ENCODE measurements at regions not wholly inside any gene's neighbourhood (a gene's known extent, or its start where the extent isn't known, plus 50 kb on each side); places are given as distances from the start of the nearest gene placed in this dataset.
A peak's percentile ranks its signal among the peaks of the same experiment; 100 is the strongest.
"Not testable (repeated sequence)": the region's sequence is repeated elsewhere in the genome, so short reads cannot be mapped to it uniquely, and the experiment has no call there.

DNA sequence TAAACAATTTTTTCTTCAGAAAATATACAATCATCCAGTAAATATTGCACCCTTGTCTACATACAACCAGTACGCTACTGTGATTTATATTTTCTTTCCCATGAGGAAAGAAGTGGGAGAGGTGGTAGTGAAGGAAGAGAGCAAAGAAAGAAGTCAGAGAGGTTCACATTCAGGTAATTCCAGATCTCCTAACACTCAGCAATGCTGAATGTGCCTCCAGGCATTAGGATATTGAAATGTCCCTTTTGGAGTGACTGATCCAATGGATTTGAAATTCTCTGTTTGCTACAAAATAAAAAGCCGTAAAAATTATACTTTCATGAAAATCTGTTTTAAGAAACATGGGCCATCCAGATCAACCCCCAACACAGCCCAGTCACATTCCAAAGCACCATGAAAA is 211.9 kb upstream of the NR3C2 start:
- Mint-ChIP-seq H3K4me1 (peaks cover 5% of the 10 kb centered on the region), H3K9me3 (no peaks in the 10 kb centered on the region), H3K36me3 (ENCODE audit: low read depth) (no peaks in the 10 kb centered on the region), H3K4me3 (no peak overlapping the region), H3K27me3 (ENCODE audit: low read depth, poor library complexity) (no peaks in the 10 kb centered on the region), H3K27ac (no peak overlapping the region)
- TF ChIP-seq, protein P1, sequence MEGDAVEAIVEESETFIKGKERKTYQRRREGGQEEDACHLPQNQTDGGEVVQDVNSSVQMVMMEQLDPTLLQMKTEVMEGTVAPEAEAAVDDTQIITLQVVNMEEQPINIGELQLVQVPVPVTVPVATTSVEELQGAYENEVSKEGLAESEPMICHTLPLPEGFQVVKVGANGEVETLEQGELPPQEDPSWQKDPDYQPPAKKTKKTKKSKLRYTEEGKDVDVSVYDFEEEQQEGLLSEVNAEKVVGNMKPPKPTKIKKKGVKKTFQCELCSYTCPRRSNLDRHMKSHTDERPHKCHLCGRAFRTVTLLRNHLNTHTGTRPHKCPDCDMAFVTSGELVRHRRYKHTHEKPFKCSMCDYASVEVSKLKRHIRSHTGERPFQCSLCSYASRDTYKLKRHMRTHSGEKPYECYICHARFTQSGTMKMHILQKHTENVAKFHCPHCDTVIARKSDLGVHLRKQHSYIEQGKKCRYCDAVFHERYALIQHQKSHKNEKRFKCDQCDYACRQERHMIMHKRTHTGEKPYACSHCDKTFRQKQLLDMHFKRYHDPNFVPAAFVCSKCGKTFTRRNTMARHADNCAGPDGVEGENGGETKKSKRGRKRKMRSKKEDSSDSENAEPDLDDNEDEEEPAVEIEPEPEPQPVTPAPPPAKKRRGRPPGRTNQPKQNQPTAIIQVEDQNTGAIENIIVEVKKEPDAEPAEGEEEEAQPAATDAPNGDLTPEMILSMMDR (IDR thresholded peaks at IDR 0.05), result no peak
- DNase-seq, result no peak

DNA sequence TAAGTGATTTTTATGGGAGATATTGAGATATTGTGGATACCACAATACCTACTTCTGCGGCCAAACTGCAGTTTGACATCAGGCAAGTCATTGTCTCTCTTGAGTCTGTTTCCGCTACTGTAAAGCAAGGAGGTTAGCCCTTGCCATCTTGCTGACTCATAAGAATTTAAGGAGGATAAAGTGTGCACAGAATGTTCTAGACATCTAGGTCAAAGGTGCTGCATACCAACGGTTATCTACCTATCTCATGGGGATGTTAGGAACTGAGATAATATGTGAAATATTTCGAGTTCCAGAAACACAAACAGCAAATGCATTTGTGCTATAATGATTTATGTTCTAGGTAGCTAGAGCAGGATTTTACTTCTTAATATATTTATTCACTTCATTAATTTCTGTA is 211.5 kb upstream of the NR3C2 start:
- DNase-seq, result no peak
- Mint-ChIP-seq H3K4me3 (no peak overlapping the region), H3K4me1 (peaks cover 8% of the 10 kb centered on the region), H3K27me3 (ENCODE audit: low read depth, poor library complexity) (no peaks in the 10 kb centered on the region), H3K9me3 (no peaks in the 10 kb centered on the region), H3K27ac (no peak overlapping the region), H3K36me3 (ENCODE audit: low read depth) (no peaks in the 10 kb centered on the region)
- TF ChIP-seq, protein P1 (IDR thresholded peaks at IDR 0.05), result no peak

DNA sequence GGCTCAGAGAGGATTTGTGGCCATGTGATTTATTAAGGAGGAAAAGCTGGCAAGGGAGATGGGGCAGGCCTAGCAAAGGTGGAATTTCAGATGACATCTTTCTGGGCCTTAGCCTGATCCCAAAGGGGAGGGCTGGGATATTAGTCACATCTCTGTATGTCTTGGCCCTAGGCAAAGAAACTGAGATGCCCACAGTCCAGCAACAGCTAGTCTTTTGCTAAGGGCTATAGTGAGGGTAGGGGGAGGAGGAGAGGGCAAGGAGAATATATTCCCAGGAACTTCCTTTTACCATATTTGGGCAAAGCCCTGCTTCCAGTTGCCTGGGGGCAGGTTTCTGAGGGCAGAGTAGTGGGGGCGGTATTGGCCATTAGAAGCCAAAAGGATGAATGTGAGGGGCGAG is 209.8 kb upstream of the NR3C2 start:
- Mint-ChIP-seq H3K27me3 (ENCODE audit: low read depth, poor library complexity) (no peaks in the 10 kb centered on the region), H3K4me3 (no peak overlapping the region), H3K9me3 (no peaks in the 10 kb centered on the region), H3K36me3 (ENCODE audit: low read depth) (no peaks in the 10 kb centered on the region), H3K4me1 (peaks cover 21% of the 10 kb centered on the region), H3K27ac (peak overlapping the region; percentile 38)
- DNase-seq, result no peak
- TF ChIP-seq, protein P1 (IDR thresholded peaks at IDR 0.05), result no peak

DNA sequence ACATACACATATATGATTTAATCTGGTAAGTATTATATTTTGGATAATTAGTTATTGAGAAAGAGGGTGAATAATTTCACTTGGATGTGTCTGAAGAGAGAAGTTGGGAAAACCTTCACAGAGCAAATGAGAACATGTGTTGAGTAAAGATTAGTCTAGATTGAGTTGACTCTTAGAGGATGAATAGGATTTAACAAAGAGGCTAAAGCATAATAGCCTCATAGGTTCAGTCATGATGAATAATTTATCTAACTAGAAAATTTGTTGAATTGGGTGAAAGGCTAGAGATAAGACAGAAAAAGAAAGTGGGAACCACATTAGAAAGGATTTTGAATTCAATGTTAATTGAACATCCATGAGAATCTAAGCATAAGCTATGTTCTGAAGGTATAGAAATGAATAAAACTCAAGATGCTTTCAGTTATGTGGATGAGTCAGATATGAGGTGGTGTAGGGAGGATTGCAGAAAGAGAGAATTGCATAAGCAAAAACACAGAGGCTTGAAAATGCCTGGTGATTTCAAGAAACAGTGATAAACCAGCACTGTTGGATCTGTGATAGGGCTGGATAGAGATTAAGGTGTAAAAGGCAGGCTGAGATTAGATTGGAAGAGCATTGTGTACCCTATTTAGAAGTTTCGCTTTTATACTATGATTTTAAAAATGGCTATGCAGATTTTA is 207.6 kb upstream of the NR3C2 start:
- no peaks in the 10 kb centered on the region for H3K27me3 Mint-ChIP-seq (ENCODE audit: low read depth, poor library complexity)
- DNase-seq, result no peak
- no peaks in the 10 kb centered on the region for H3K9me3 Mint-ChIP-seq
- no peaks in the 10 kb centered on the region for H3K36me3 Mint-ChIP-seq (ENCODE audit: low read depth)
- TF ChIP-seq, protein P1 (IDR thresholded peaks at IDR 0.05), result no peak
- no peak overlapping the region for H3K4me3 Mint-ChIP-seq
- peaks cover 21% of the 10 kb centered on the region for H3K4me1 Mint-ChIP-seq
- no peak overlapping the region for H3K27ac Mint-ChIP-seq

DNA sequence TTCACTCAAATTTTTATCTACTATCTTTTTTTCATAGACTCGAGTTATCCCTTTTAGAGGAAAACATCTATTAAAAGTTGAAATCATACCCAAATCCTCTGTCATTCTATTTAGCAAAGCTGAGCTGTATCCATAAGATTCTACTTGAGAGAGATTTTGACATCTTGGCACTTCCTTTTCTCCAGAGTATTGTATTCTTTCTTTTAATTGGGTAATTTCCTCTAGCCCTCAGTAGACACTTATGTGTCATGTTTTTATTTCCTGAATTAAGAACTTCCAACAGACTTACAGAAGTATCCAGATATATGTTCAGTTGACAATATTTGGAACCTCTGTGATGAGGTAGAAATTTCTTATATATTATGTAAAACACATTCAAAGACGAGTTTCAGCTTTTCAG is 201.6 kb upstream of the NR3C2 start:
- peaks cover 7% of the 10 kb centered on the region for H3K27me3 Mint-ChIP-seq (ENCODE audit: low read depth, poor library complexity)
- DNase-seq, result no peak
- H3K4me1 Mint-ChIP-seq, result peaks cover 14% of the 10 kb centered on the region
- peaks cover 5% of the 10 kb centered on the region for H3K9me3 Mint-ChIP-seq
- H3K27ac Mint-ChIP-seq, result no peak overlapping the region
- TF ChIP-seq, protein P1 (IDR thresholded peaks at IDR 0.05), result no peak
- H3K4me3 Mint-ChIP-seq, result no peak overlapping the region
- H3K36me3 Mint-ChIP-seq (ENCODE audit: low read depth), result no peaks in the 10 kb centered on the region

DNA sequence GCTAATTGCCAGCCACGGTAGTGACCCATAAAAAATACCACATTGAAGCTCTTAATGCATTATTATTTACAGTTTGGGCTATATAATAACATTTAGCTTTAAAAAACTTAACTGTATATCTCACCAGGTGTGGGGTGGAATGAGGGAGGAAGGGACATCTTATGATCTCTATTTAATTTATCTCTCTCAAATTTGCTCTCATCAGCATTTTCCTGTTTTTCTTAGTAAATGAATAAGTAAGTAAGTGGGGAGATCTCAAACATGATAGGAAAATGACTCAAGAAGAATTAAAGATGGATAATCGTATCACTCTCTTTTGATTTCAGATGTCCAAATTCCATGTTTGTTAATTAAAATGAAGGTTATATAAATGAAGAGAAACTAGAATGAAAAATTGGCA is 200.7 kb upstream of the NR3C2 start:
- no peak for DNase-seq
- H3K4me1 Mint-ChIP-seq, result peaks cover 5% of the 10 kb centered on the region
- H3K27me3 Mint-ChIP-seq (ENCODE audit: low read depth, poor library complexity), result peaks cover 7% of the 10 kb centered on the region
- H3K9me3 Mint-ChIP-seq, result peaks cover 12% of the 10 kb centered on the region
- H3K36me3 Mint-ChIP-seq (ENCODE audit: low read depth), result no peaks in the 10 kb centered on the region
- H3K4me3 Mint-ChIP-seq, result no peak overlapping the region
- TF ChIP-seq, protein P1 (IDR thresholded peaks at IDR 0.05), result no peak
- no peak overlapping the region for H3K27ac Mint-ChIP-seq

DNA sequence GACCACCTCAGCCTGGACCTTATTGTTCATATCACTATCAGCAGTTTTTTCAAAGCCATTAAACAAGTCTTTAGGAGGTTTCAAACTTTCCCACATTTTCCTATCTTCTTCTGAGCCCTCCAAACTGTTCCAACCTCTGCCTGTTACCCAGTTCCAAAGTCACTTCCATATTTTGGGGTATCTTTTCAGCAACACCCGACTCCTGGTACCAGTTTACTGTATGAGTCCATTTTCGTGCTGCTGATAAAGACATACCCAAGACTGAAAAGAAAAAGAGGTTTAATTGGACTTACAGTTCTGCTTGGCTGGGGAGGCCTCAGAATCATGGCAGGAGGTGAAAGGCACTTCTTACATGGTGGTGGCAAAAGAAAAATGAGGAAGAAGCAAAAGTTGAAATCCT is 195.9 kb upstream of the NR3C2 start:
- not testable (repeated sequence) for DNase-seq; H3K27me3 Mint-ChIP-seq (ENCODE audit: low read depth, poor library complexity); H3K36me3 Mint-ChIP-seq (ENCODE audit: low read depth); H3K27ac Mint-ChIP-seq; H3K4me3 Mint-ChIP-seq; H3K4me1 Mint-ChIP-seq
- H3K9me3 Mint-ChIP-seq, result peaks cover 30% of the 10 kb centered on the region

DNA sequence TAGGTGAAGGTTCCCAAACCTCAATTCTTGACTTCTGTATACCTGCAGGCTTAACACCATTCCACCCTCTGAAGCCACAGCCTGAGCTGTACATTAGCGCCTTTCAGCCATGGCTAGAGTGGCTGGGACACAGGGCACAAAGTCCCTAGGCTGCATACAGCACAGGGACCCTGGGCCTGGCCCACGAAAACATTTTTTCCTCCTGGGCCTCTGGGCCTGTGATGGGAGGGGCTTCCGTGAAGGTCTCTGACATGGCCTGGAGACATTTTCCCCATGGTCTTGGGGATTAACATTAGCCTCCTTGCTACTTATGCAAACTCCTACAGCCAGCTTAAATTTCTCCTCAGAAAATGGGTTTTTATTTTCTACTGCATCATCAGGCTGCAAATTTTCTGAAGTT is 195.2 kb upstream of the NR3C2 start:
- not testable (repeated sequence) for H3K4me3 Mint-ChIP-seq; H3K27ac Mint-ChIP-seq; H3K36me3 Mint-ChIP-seq (ENCODE audit: low read depth); DNase-seq; H3K4me1 Mint-ChIP-seq; H3K27me3 Mint-ChIP-seq (ENCODE audit: low read depth, poor library complexity)
- peaks cover 30% of the 10 kb centered on the region for H3K9me3 Mint-ChIP-seq

Measured in nephron progenitor cell (in vitro differentiated cells).